ENCODE measurements at regions not wholly inside any gene's neighbourhood (a gene's known extent, or its start where the extent isn't known, plus 50 kb on each side); places are given as distances from the start of the nearest gene placed in this dataset.

- POLR2A ChIA-PET (ENCODE audit: partially characterized antibody) = no interaction called here
Measured at GRCh38 chr15:46260937-46261336, 626.1 kb downstream of the SQOR start.

More at GRCh38 chr15:46260937-46261336, 626.1 kb downstream of the SQOR start:
- Histone ChIP-seq H3K23me2 (ENCODE audit: low read depth, low read length) (no peaks in the 10 kb centered on the region), H3K18ac (ENCODE audit: extremely low read depth, low read length) (no peak overlapping the region), H3K79me2 (ENCODE audit: control insufficient read depth in 1 of 2, insufficient read depth in 2 of 2, low read length in 2 of 2) (no peaks in the 10 kb centered on the region), H3K79me1 (ENCODE audit: low read depth, low read length) (no peaks in the 10 kb centered on the region), H3K4ac (replicated peaks; ENCODE audit: insufficient read length, low read depth, low read length) (no peak overlapping the region), H3K4me2 (ENCODE audit: insufficient read depth in 1 of 2, low read depth in 2 of 2, low read length in 2 of 2) (no peak overlapping the region), H3K27me3 (replicated peaks in 1 of 4; ENCODE audit: control insufficient read depth in 3 of 4, extremely low read depth in 1 of 4, insufficient read depth in 3 of 4, low read length in 3 of 4) (no peaks in the 10 kb centered on the region), H3K27ac (ENCODE audit: low read depth, low read length) (no peak overlapping the region), H3K36me3 (ENCODE audit: control insufficient read depth in 2 of 4, insufficient read depth in 4 of 4, low read length in 3 of 4) (no peaks in the 10 kb centered on the region), H3K56ac (replicated peaks; ENCODE audit: insufficient read length, low read depth, low read length) (no peak overlapping the region), H4K20me1 (replicated peaks in 1 of 2; ENCODE audit: control insufficient read depth in 1 of 2, insufficient read depth in 2 of 2, low read length in 2 of 2) (no peaks in the 10 kb centered on the region), H3K14ac (ENCODE audit: insufficient read length) (no peak overlapping the region), H3K23ac (ENCODE audit: insufficient read length) (no peak overlapping the region), H3K9me3 (ENCODE audit: insufficient read depth in 2 of 2, low read depth in 1 of 2, low read length in 1 of 2) (no peaks in the 10 kb centered on the region), H4K5ac (ENCODE audit: insufficient read length, low read depth, low read length) (no peak overlapping the region), H4K8ac (ENCODE audit: extremely low read depth, insufficient read depth, low read length) (peak overlapping the region; percentile 14; the same call in 1 of the 2 replicates), H2BK15ac (ENCODE audit: low read length) (no peak overlapping the region), H3K4me3 (ENCODE audit: extremely low read depth in 1 of 4, insufficient read depth in 2 of 4, low read depth in 3 of 4, low read length in 4 of 4) (no peak overlapping the region), H2BK5ac (ENCODE audit: low read depth, low read length) (no peak overlapping the region), H4K91ac (replicated peaks; ENCODE audit: insufficient read length, low read length) (no peak overlapping the region), H3K4me1 (replicated peaks in 1 of 4; ENCODE audit: control insufficient read depth in 3 of 4, insufficient read depth in 4 of 4, low read length in 3 of 4) (no peaks in the 10 kb centered on the region; a peak in 1 of 7 replicates), H2BK120ac (replicated peaks; ENCODE audit: low read depth, low read length) (no peak overlapping the region), H3K9ac (replicated peaks in 1 of 4; ENCODE audit: extremely low read depth in 1 of 4, low read depth in 3 of 4, low read length in 3 of 4) (no peak overlapping the region), H2BK12ac (ENCODE audit: low read depth, low read length) (0 out of 2 replicates have a peak overlapping the region, but pooled peaks have one; percentile 60), H2AFZ (ENCODE audit: low read length) (no peak overlapping the region), H2BK20ac (ENCODE audit: low read length) (no peak overlapping the region), H2AK5ac (ENCODE audit: low read depth, low read length) (no peak overlapping the region)
- 90% methylated on average over 3 of the region's 3 CpGs; no CpG with 5 or more reads in 1 of the 2 experiments for WGBS, 2 experiments (ENCODE audit: extremely low coverage in 1 of 2, insufficient coverage in 1 of 2, insufficient read length in 1 of 2, insufficient replicate concordance in 2 of 2, low coverage in 1 of 2, low lambda C conversion rate in 2 of 2, missing lambda C conversion rate in 1 of 2)
- FAIRE-seq = no peak
- TF ChIP-seq CTBP2 (IDR thresholded peaks at IDR 0.05; ENCODE audit: borderline replicate concordance, insufficient read depth, insufficient read length, low read length) = no peak
- no peak for TF ChIP-seq SP2 (IDR thresholded peaks at IDR 0.05; ENCODE audit: low read length)
- no peak for TF ChIP-seq GTF2F1 (IDR thresholded peaks at IDR 0.05; ENCODE audit: borderline replicate concordance, low read depth, low read length)
- TF ChIP-seq CTCF (IDR thresholded peaks at IDR 0.05; ENCODE audit: control extremely low read depth in 1 of 3, insufficient read depth in 1 of 3, low read depth in 1 of 3, low read length in 3 of 3) = peak; percentile 63 to 71 (median 63)
- TF ChIP-seq RAD21 (IDR thresholded peaks at IDR 0.05 in 1 of 2, conservative IDR thresholded peaks at IDR 0.05 in 1 of 2; ENCODE audit: low read depth in 2 of 2, low read length in 2 of 2) = peak; percentile 70 to 75
- peak in 1 of 2 experiments; percentile 34 for DNase-seq (ENCODE audit: low read depth in 1 of 2, low spot score in 2 of 2)
- CTCF ChIA-PET (ENCODE audit: partially characterized antibody) = interaction anchor here (0.6 to 4.0 kb wide), 8 partner anchors 12 to 555 kb away, joined by 3 to 24 read pairs (median 4); no protein-coding TSS in a partner anchor

Measured in H1 (cell line).